T-helper 9 cell (primary cell): ENCODE measurements at regions not wholly inside any gene's neighbourhood (a gene's known extent, or its start where the extent isn't known, plus 50 kb on each side); places are given as distances from the start of the nearest gene placed in this dataset.
"Not testable (repeated sequence)": the region's sequence is repeated elsewhere in the genome, so short reads cannot be mapped to it uniquely, and the experiment has no call there.

Experiments
- DNase-seq: peaks from one replicate; pipeline ENCODE4 v3.0.0-alpha.2; 2020

DNA sequence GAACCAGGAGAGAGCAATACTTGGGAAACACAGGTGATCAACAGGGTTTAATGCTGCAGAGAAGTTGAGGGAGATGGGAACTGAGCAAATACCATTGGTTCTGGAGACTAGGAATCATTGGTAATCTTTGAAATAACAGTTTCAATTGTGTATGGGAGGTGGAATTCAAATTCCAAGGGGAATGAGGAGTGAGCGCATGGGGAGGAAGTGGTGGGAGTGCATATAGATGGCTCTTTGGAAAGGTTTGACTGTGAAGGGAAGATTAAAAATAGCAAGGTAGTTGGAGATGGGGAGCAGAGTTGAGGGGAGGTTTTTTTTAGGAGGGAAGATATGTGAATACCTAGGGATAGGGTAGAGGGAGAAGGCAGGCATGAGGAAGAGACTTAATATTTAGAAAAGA, 51.1 kb upstream of the ROPN1 start:
- no peak for DNase-seq

DNA sequence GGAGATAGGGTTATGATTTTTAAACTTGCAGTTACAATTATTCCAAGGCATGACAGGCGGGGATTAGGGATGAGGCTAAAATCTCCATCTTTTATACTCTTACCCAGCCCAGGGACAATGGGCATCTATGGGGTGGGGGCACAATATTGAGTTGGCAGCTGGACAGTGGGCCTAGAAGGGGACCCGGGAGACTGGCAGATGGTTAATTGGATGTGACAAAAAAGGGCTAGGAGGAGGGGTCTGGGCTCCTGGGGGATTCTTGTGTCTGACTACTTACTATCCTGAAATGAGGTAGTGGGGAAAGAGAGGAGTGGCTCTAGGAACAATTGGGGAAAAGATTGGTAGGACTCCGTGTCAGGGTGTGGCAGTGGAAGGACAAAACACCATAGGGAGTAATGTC, 53.0 kb upstream of the ROPN1 start:
- no peak for DNase-seq

DNA sequence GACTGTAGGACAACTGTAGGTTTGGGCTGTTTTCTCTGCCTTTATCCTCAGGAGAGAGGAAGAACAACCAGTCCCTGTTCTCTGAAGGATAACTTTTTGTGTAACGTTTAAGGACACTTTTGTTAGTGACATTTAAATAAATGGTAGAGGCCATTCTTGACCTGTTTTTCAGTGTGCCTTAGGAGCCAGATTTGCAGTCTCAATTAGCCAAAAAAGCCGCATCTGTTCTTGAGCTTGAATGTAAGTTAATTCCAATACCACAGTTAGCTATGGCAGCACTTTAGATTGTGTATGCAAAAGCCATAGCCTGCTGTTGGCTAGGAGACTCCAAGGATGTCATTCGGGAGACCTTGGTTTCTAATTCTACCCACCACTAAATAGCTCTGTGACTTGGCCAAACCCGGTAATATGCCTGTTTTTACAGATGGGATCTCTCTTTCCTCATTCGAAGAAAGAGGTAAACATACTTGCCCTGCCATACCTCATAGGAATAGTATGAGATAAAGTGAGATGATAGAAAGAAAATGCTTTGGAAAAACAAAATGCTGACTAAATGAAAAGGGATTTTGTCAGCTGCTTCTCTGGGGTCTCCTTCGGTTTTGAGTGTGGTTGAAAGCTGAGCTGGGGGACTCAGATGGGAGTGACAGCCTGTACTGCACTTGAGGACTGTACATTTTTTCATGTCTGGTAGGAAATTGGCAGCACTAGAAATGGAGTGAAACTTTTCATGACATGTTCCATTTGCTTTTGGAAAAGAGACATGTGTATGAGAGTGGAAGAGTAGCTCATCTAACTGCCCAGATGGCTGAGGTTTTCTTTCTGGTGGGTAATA, 57.3 kb upstream of the ROPN1 start:
- no peak for DNase-seq

DNA sequence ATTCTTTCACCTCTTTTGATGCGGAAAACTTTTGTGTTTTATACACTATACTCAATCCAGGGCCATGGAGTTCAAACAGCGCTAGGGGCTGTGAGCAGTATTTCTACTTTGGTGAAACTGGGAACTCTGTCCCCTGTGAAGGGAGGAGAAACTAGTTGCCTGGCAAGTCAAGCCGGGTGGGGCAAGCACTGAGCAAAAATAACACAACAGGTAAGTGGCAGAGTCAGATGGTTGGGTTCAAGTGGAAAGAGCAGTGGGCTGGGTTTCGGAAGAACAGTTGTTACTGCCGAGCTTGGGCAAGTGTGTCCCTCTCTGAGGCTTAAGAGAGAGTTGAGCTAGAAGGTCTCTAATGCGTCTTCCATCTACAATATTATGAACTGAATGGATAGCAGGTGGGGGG, 59.7 kb upstream of the ROPN1 start:
- no peak for DNase-seq

DNA sequence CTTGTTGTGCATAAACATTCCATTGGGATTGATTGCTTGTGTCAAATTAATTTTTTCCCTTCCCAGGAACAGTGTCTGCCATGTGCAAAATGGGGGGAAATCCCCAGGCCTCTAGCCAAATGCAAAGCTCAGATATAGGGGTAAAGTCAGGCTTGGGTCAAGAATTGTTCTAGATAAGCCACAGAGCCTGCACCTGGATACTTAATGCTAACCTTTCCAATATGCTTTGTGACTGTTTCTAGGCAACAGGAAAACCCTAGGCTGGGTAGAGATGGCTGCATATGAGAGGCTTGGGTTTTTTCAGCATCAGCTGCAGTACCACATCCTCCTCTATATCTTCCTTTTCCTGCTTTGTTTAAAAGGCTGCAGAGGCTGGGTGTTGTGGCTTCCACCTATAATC, 61.9 kb upstream of the ROPN1 start:
- no peak for DNase-seq

DNA sequence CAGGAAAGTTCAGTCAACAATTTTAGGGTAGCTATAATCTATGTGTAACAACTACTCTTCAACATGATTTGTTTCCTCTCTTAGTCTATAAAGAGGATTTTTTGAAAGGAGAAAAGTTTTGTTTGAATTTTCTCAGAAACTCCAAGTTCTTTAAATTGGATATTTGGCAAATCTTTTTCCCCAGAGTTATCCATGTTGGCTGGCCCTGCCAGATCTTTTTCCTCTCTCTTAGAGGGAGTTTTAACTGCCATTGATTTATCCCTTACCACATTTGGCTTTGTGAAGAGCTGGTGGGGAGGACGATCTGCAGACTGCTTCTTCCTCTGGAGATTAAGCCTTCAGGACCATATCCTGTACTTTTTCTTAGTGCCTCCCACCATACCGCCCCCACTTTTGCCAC, 64.9 kb upstream of the ROPN1 start:
- DNase-seq = no peak

DNA sequence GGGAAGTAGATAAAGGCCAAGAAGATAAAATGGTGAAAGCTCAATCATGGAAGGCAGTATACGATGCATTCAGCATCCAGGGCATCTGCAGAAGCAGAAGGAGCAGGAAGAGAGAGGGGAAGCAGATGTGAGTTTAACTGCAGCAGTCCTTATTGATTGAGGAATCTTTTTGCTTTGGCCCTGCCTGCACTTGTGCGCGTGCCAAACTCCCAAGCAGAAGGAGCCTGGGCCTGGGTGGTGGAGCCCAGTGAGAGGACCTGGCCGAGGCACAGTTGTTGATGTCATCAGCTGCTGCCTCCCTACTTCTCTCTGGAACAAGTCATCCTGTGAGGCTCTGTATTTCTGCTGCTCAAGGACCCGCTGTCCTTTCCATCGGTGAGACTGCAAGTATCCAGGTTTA, 65.5 kb upstream of the ROPN1 start:
- no peak for DNase-seq

DNA sequence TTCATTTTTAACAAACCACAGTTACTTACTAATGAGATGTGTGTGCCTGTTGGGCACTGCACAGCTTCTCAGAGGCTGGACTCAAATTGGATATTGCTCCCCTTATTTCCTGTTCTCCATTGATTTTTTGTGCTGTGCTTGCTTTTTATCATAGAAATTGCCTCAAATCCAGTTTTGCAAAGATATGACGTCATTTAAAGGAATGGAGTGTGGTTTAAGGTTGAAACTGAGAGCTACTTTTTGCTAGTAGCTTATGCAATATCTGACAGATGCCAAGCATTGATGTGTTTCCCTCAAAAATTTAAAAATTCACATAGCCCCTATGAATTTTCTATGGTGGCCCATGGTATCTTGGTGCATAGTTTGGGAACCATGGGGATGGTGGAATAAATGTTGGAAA, 67.7 kb upstream of the ROPN1 start:
- no peak for DNase-seq

DNA sequence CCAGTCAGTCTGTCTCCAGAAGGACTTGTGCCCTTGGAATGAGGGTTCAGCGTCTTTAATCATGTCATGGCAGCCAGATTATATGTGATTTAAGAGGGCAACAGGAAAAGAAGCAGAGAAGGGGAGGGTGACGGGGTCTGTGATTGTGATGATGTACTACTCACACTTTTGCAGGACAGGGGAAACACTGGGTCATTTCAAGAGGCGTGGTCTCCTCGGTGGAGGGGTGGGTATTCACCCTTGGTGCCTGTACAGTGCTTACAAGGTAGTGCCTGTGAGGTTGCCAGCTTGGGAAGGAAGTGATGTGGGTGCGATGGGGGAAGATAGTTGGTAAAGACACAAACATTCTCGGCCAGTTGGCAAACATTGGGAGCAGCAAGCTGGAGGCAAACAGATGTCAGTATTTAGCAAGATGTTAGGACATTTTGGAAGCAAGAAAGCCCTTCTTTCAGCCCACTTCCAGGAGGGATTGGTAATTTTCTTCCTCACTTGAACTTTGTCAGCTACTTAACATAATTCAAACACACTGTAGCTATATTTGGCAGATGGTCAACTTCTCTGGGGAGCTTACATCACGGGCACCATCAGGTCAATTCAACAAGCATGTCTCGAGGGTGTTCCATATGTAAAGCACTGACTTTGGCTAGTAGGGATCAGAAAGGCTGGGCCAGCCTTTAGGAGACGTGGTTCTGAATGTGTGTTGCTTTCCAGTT, 71.4 kb upstream of the ROPN1 start:
- DNase-seq = no peak

DNA sequence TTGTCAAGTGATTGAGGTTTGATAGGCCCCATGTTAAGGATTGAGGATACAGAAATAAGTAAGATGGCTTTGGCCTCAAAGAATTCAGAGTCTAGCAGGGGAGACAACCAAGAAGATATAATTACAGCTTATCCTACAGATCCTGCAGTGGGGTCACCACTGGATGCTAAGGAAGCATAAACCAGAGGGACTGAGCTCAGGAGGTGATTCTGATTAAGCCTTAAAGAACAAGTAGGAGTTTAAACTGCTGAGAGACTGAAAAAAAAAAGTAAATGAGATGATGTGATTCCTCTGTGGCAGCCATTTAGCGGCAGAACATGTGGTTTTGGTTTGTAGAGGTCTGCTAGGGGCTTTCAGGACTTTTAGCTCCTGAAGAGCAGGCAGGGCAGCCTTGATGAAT, 72.1 kb upstream of the ROPN1 start:
- no peak for DNase-seq

DNA sequence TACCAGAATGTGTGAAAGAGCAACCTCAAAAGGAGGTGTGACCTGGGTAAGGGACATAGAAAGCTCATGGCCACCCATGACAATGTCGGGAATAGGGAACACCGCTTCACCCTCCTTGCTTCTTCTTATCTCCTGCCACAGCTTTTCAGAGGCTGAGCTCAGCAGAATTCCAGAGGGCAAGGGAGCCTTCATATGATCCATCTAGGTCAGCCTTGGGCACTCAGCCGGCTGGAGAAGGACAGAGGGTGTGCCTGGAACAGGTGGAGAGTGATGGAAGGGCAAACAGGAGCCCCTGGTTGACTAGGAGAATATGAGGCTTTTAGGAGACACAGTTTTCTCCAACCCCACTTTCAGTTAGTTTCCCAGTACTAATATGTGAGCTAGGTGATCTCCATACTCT, 74.6 kb upstream of the ROPN1 start:
- DNase-seq = not testable (repeated sequence)

DNA sequence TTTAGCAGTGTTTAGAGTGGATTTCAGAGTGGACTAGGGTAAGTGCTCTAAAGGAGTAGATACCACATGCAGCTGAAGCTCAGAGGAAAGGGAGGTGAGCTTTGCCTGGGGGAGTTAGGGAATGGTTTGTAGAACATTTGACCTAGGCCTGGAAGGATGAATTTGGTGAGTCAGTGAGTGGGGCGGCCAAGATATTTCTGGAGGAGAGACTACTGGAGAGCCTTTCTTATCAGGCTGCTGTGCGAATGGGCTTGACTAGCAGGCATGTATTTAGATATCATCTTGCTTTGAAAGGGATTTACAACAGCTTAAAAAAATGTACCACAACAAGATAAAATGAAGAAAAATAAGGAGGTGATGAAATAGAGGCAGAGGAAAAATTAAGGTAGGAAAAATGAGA, 77.8 kb upstream of the ROPN1 start:
- not testable (repeated sequence) for DNase-seq

DNA sequence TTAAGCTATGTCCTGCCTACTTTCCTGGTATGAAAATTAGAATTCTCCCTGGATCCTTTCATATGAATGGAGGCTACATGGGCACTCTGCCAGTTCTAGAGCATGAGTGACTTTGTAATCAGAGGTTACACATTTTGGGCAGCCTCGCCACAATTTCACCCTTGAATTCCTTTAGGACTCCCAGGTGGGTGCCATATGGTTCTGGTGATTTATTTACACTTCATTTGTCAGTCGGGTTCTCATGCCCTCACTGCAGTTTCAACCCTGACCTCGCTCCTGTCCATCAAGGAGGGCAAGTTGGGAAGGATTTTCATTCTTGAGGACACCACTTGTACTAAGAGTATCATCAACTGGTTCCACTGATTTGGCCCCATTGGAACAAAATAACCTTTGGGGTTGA, 83.2 kb upstream of the ROPN1 start:
- DNase-seq = not testable (repeated sequence)

DNA sequence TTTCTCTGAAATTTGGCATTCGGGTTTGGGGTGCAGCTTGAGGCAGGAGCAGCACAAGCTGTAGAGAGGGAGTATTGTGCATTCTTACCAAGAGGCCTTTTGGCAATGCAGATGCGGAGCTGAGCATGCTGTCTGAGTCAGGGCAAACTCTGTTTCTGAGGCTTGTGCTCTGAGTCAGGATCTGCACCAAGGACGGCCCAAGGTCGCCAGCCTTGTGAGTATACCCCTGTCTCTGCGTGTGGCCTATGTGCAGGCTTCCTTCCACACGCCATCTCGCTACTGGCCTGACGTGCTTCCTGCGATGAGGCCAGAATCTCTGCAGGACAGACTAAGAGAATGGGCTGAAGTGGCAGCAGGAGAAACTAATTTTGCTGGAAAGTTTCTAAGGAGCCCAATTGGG, 83.8 kb upstream of the ROPN1 start:
- no peak for DNase-seq

DNA sequence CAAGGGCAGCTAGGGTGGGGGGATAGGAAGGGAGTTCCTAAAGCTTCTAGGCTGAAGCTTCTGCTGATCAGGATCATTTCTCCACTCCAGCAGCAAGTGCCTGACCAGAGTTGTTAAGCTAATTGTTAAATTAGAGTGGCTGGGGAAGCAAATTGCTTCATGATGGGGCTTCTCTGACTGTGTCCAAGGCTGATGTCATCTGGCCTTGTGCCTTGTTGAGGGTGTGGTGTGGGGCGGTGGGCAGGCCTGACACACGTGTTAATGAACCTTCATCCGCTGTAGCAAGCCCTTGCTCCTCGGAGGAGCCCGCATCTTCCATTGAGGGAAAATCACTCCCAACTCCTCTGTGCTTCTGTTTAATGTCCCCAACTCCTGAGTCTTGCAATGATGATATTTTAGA, 84.3 kb upstream of the ROPN1 start:
- no peak for DNase-seq

DNA sequence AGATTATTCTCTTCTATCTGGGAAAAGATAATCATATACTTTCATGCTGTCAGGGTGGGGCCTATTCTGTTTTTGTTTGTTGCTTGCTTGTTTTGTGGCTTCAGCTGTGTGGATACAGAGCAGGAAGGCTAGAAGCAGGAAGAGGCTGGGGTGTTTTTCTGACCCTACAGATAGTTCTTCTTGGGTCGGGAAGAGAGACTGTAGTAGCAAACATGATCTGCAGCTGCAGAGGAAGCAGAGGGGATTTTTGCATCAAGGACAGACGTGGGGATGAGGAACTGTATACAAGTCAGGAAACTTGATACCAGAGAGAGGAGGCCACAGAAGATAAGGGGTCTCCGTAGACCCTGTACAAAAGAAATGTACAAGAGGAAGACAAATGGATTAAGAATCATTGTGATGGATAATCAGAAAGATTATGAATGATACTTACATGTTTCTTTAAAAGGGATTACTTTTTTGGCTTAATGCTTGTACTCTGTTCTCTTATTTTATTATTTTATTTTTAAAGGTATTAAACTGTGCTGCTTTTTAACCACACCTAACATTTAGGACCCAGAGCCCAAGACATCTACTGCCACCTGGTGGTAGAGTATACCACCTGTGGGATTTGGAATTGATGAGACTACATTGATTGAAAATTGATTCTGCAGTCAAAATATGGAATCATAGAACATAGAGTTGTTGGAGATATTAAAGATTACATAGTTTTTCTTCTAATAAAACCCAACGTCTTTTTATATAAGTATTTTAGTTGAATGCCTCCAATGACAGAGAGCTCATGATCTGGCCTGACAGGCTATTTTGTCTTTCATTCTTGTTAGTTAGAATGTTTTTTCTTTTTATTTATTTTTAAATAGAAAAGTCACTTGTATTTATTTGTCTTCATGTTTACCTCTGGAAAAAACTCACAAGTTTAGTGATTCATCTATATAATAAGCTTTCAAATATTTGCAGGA, 87.3 kb upstream of the ROPN1 start:
- DNase-seq = no peak

DNA sequence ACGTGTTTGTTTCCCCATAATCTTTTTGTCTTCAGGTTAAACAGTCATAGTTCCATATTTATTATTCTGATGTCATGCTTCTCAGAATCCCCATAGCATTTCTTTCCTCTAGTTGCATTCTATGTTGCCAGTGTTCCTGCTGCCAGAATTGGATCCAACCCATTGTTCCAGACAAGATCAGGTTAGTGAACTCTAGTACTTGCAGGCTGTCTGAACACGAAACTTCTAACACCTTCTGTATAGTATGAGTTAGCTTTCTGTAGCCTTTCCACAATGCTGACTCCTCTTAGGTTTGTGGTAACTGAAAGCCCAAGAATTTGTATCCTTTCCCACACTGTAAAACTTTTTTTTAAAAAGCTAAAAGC, 88.0 kb upstream of the ROPN1 start:
- DNase-seq = no peak

DNA sequence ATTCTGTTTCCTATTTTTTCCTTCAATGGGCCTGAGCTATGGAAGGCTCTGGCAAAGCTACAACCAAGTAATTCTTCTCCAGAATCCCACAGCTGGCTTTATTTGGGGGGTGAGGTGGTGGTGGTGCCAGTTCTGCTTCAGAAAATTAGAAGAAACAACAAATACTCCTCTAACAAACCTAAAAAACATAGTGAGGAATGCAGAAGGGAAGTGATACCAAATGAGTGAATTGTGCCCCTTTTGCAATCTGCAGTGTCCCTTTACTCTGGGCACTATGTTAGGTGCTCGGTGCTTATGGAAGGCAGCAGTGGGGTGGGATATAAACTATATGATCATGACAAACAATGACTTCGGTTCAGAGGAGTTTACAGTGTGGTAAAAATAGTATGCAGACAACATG, 90.4 kb upstream of the ROPN1 start:
- no peak for DNase-seq

DNA sequence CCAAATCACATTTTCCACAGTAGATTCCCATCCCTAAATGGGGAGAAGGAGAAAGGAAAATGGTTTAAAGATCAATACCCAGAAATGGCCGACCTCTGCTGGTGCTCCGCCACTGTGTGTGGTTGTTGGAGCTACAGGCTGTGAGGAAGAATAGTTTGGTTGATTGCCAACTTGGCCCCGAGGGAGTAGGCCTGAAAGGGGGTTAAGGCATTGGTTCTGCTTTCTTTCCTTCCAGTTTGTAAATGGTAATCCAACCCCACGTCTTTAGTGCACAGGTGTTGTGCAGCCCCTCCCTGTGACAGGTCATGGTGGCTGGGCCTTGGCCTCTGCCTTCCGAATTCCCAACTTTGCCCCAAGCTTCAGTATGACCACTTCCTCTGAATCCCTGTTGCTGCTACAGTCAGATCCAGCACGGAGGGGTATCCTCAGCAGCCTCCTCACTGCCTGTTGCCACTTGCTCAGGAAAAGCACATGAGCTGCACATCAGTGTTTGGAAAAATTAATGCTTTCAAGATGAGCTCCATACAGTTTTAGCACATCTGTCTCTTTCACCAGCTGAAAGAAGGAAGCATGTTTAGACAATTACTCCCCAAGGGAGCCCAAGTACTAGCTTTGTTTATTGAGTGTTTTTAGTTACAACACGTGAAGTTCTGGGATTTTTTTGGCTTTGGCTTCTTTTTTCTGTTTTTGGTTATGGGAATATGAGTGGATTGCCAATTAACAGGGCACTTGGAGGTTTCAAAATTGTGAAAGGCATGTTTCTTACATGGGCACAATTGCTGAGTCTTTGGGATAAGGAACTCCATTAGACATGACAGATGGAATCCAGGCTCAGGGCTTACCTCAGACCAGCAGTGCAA, 92.3 kb upstream of the ROPN1 start:
- no peak for DNase-seq

DNA sequence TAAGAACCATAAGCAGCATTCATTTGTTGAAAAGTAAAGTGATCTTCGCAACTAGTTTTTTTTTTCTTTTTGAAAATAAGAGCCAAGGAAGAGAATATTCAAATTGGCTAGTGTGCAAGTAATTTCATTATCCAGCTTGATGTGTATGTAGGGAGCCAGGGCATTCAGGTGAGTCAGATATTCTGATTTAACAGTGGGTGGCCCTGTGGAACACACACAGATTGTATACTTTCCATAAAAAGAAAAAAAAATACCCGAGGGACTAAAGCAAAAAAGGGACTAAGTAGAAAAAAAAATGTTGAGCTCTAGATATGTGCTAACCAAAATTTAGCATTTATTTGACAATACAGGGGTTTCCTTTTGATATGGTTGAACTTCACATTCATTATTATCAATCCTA, 96.9 kb upstream of the ROPN1 start:
- DNase-seq = no peak

DNA sequence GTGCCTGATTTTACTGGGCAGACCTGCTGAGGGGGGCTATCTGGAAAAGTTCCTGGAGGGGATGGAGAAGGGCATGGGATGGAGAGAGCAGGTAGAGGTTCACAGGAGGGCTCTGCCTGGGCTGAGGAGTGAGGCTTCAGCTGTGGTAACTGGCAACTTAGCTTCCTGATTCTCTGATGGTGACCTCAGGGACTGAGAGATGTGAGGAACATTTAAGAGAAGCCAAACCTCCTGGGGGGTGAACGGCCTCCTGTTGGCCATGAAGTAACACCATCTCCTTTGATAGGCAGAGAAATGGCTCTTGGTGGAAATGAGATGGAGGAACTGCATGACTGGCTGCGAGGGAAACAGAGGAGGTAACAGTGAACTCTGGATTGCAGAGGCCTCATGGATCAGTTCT, 97.3 kb upstream of the ROPN1 start:
- no peak for DNase-seq

DNA sequence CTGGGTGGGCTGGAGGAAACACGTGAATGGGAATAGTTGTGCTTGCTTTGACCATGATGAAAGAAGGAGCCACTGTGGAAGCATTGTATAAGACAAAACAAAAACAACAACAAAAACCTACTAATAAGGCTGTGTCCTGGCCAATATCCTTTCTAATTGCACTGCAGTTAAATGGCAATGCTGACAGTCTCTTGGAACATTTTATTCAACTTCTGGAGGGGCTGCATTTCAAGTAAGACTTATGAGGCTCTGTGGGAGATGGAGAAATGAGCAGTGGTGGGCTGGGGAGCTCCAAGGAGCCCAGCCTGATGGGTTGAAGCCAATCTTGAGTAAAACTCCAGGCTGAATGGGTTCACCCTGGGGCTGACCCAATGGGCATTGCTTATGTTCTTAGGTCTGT, 99.8 kb upstream of the ROPN1 start:
- DNase-seq = no peak

DNA sequence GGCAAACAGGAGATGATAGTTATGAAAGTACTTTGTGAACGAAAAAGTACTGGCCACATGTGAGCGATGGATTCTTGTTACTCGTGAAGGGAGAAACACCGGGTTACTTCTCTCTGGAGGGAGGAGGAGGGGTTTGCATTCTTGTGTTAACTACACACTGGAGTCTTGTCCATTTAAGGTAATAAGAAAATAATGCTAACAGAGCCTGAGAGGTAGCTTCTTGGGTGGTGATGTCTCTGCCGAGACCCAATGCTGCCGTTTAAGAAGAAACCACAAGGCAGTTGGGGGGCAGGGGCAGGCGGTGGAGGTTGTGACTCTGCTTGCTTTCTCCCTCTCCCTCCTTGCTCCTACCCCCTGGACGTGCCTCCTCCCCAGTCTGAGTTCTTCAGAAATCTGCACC, 100.9 kb upstream of the ROPN1 start:
- no peak for DNase-seq
